ENCODE measurements at regions not wholly inside any gene's neighbourhood (a gene's known extent, or its start where the extent isn't known, plus 50 kb on each side); places are given as distances from the start of the nearest gene placed in this dataset.

GRCh38 chr12:111185206-111185888 is 183.5 kb downstream of the PHETA1 start:
- no peak for TF ChIP-seq CTCF (IDR thresholded peaks at IDR 0.05; ENCODE audit: low read depth, low read length, missing input control)
- no peak for TF ChIP-seq RAD21 (IDR thresholded peaks at IDR 0.05)
- no peak for TF ChIP-seq RXRA (IDR thresholded peaks at IDR 0.05)
- no peak for TF ChIP-seq JUND (IDR thresholded peaks at IDR 0.05)
- no peak for TF ChIP-seq YY1 (IDR thresholded peaks at IDR 0.05)
- TF ChIP-seq SP1 (IDR thresholded peaks at IDR 0.05): no peak
- no peak for TF ChIP-seq FOXA1 (IDR thresholded peaks at IDR 0.05)
- no peak for TF ChIP-seq GABPA (IDR thresholded peaks at IDR 0.05 in 1 of 2, conservative IDR thresholded peaks at IDR 0.05 in 1 of 2)
- TF ChIP-seq REST (IDR thresholded peaks at IDR 0.05): no peak
- no peak for TF ChIP-seq TAF1 (conservative IDR thresholded peaks at IDR 0.05)
- TF ChIP-seq ATF3 (IDR thresholded peaks at IDR 0.05): no peak
- no peak for TF ChIP-seq FOXA2 (IDR thresholded peaks at IDR 0.05)
- TF ChIP-seq HNF4G (IDR thresholded peaks at IDR 0.05): no peak
- TF ChIP-seq ZBTB33 (IDR thresholded peaks at IDR 0.05): no peak
- no peak for TF ChIP-seq EGR1 (IDR thresholded peaks at IDR 0.05; ENCODE audit: low read depth in 2 of 2)
- TF ChIP-seq HNF4A (conservative IDR thresholded peaks at IDR 0.05): no peak
- TF ChIP-seq NR2F2 (IDR thresholded peaks at IDR 0.05): no peak
- no peak for TF ChIP-seq MAX (IDR thresholded peaks at IDR 0.05)
- H3K27me3 ChIP-seq (ENCODE audit: control insufficient read depth in 4 of 4, insufficient read depth in 4 of 4, low read length in 3 of 4): no peaks in the 10 kb centered on the region
- no peaks in the 10 kb centered on the region for H3K9me3 ChIP-seq (ENCODE audit: control insufficient read depth in 4 of 4, low read length in 3 of 4)
- H3K4me1 ChIP-seq (ENCODE audit: control insufficient read depth in 4 of 4, insufficient read depth in 4 of 4, low read length in 3 of 4): peaks cover 0 to 4% (median 2%) of the 10 kb centered on the region in 4 donors
- no peak overlapping the region for H3K27ac ChIP-seq (ENCODE audit: low read depth in 1 of 2, low read length in 2 of 2)
- no peak overlapping the region for H3K4me3 ChIP-seq (ENCODE audit: low read depth in 1 of 3, low read length in 3 of 3)
- peaks cover 0 to 18% (median 8%) of the 10 kb centered on the region in 4 donors for H3K36me3 ChIP-seq (ENCODE audit: control insufficient read depth in 4 of 4, insufficient read depth in 3 of 4, low read depth in 1 of 4, low read length in 3 of 4)
- no peak for DNase-seq (ENCODE audit: low spot score)
- H3K9ac ChIP-seq (ENCODE audit: low read depth in 1 of 2, low read length in 2 of 2): no peak overlapping the region
- 86% methylated on average over 13 of the region's 13 CpGs for WGBS
